HG03439 (cell line): ENCODE measurements at regions not wholly inside any gene's neighbourhood (a gene's known extent, or its start where the extent isn't known, plus 50 kb on each side); places are given as distances from the start of the nearest gene placed in this dataset.
"Not testable (repeated sequence)": the region's sequence is repeated elsewhere in the genome, so short reads cannot be mapped to it uniquely, and the experiment has no call there.

Experiments used
- ATAC-seq: cut with Tn5 transposase; IDR thresholded peaks from one replicate; pipeline ENCODE4 v1.9.1; 2021; ENCODE audit warnings: mild to moderate bottlenecking, moderate library complexity; ENCODE audit not compliant: unreplicated experiment

- no peak for ATAC-seq
Observed at GRCh38 chr4:128690011-128690410, 119.5 kb upstream of the JADE1 start.

DNA sequence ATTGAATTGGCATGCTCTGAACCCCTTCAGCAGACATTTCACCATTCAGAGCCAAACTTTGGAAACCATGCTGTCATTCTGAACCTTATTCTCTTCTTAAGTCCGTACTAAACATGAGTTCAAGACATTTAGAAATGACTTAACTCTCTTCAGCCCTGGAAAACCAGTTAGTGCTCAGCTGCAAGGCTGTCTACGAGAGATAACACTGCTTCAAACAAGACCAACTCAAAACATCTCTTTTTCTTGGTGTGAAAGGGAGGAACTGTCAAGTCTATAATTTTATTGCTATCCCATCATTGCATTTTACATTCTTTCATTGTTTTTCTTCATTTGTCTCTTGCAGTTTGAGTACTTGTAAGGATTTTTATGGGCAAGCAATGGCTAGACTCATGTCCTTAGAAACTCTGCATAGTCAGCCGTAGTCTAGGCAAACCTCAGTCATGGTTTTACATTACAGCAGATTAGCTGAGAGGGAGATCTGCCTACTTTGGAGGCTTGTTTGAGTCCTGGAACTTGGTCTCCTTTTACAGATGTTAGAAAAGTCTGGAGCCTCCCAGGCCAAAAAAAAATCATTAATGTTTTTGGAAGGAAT is 120.6 kb upstream of the JADE1 start:
- no peak for ATAC-seq

DNA sequence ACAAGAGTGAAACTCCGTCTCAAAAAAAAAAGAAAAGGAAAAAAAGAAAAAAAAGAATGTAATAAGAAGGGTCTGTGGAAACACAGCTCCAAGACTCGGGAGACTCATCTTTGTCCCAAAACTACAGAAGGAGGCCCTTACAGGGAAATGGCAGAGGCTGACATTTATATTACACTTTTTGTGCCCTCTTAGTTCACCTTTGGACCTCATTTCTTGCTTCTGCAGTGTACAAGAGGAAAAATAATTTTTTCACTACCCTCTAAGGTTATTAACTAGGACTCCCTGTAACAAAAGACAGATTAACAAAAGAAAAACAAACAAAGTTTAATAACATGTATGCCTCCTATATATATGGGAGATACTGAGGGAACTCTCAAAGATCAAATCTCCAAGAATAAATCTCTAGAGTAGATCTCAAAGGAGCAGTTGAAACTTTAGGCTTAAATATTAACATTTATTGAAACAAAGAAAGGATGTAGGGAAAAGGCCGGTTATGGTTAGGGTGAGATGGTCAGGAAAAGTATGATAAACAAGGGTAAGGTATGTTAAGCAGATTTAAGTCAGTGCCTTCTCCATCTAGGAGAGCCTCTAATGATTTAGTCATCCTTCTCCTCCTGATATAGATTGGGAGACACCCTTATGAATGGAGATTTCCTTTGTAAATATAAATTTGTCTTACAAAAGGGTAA is 121.3 kb upstream of the JADE1 start:
- ATAC-seq: no peak

DNA sequence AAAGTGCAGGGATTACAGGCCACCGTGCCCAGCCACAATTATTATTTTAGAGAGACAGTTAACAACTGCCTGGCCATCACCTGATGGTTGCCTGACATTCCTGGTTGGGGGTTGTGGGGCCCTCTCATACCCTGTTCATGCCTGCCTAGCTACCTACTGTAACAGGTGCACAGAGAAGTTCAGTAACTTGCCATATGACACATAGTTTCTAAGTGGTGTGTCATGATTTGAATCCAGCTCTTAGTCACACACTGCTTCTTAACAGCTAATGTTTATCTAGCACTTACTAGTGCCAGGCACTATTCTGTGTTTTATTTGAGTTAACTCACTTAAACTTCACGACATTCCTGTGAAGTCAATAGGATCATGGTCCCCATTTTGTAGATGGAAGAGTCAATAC is 122.7 kb upstream of the JADE1 start:
- no peak for ATAC-seq

- ATAC-seq: no peak
Observed at GRCh38 chr4:128686032-128686465, 123.5 kb upstream of the JADE1 start.

DNA sequence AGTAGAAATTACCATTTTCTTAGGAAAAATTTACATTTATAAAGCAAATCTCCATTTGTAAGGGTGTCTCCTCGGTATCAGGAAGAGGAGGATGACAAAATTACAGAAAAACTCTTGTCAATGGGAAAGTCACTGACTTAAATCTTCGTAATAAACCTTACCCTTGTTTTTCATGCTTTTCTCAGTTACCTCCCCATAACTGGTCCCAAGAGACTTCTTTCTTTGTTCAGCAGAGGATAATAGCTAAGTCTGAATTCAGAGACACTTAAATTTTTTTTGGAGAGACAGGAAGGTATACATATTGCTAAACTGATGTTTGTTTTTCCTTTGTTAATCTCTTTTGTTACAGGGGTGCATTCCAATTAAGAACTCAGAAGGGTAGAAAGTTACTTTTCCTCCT is 125.5 kb upstream of the JADE1 start:
- no peak for ATAC-seq

GRCh38 chr4:128682942-128683666 is 126.4 kb upstream of the JADE1 start:
- ATAC-seq: no peak

GRCh38 chr4:128676095-128676494 is 133.4 kb upstream of the JADE1 start:
- ATAC-seq: no peak

DNA sequence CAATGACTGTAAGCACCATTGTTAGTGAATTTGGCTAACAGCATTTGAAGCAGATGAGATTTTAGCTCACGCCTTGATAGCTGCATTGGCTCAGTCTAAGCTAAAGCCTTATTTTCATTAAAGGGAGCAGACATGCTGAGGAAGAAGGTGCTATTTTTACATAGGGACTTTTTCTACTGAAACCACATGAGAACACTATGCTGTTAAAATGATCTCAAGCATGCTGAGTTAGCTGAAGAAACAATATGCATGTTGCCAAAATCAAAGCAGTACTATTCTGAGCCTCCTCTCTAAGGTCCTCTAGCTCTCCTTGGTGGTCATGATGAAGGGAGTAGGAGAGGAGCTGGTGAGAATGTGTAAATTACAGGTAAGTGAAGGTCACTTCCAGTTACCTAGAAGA is 134.4 kb upstream of the JADE1 start:
- ATAC-seq: peak; percentile 82

- ATAC-seq: not testable (repeated sequence)
Observed at GRCh38 chr4:128673159-128673558, 136.3 kb upstream of the JADE1 start.

DNA sequence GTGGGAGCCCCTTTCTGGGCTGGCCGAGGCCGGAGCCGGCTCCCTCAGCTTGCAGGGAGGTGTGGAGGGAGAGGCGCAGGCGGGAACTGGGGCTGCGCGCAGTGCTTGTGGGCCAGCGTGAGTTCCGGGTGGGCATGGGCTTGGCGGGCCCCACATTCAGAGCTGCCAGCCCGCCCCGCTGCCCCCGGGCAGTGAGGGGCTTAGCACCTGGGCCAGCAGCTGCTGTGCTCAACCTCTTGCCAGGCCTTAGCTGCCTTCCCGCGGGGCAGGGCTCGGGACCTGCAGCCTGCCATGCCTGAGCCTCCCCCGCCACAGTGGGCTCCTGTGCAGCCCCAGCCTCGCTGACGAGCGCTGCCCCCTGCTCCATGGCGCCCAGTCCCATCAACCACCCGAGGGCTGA is 136.9 kb upstream of the JADE1 start:
- not testable (repeated sequence) for ATAC-seq

- ATAC-seq: no peak
Observed at GRCh38 chr4:128670513-128670912, 139.0 kb upstream of the JADE1 start.

DNA sequence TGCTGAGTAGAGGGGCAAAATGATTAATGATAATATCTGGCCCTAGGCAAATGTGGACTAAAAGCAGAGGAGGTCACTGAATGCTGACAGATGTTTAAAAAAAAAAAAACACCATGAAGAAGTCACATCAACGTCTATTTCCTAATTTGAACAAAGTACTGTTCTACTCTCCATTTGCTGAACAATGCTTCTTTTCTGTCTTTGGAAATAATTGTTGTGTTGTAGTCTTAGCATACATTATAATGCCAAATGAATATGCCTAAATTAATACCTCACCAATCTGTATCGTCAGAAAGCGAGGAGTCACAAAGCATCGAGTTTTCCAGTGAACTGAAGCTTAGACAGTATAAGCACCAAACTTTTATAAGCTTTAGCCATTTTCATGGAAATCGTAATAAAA is 140.9 kb upstream of the JADE1 start:
- no peak for ATAC-seq

GRCh38 chr4:128665514-128665913 is 144.0 kb upstream of the JADE1 start:
- no peak for ATAC-seq

- peak; percentile 45 for ATAC-seq
Observed at GRCh38 chr4:128663325-128663724, 146.2 kb upstream of the JADE1 start.

DNA sequence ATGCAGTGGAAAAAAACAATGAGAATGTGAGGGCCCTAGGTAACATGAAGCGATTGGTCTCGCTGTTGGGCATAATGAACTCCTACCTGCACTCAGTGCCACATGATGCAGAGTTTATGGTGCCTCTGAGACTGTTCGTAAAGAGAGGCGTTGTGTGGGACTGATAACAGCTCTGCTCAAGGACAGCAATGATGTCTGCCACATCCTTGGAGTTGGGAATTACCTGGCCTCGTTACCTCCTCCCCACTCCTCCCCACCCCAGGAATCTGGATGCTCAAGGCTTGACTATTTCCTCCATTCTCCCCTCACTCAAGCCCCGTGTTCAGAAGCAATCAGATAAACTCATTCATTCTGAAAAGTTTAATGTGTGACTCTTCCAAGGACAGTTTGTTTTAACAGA is 148.0 kb upstream of the JADE1 start:
- ATAC-seq: no peak

- ATAC-seq: no peak
Observed at GRCh38 chr4:128660361-128661215, 148.9 kb upstream of the JADE1 start.

DNA sequence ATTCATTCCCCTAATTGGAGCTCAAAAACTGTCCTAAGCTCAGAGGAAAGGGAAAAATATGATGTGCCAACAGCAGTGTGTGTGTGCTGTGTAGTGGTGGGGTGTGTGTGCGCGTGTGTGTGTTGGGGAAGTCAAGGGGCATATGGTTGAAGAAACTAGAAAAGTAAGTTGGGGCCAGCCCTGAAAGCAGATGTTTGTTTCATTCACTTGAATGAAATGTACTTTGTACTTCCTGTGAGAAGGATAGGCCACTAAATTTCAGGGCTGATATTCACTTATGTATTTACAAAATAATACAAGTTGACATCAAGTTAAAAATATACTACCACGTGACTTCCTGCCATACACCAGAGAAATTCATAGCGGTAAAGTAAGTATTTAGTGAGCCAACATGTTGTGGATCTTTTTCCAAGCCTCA is 151.3 kb upstream of the JADE1 start:
- no peak for ATAC-seq

- ATAC-seq: no peak
Observed at GRCh38 chr4:128657638-128658037, 151.9 kb upstream of the JADE1 start.

- no peak for ATAC-seq
Observed at GRCh38 chr4:128654465-128654864, 155.0 kb upstream of the JADE1 start.
